Effector CD8-positive, alpha-beta T cell (primary cell): ENCODE measurements at regions not wholly inside any gene's neighbourhood (a gene's known extent, or its start where the extent isn't known, plus 50 kb on each side); places are given as distances from the start of the nearest gene placed in this dataset.
"Not testable (repeated sequence)": the region's sequence is repeated elsewhere in the genome, so short reads cannot be mapped to it uniquely, and the experiment has no call there.

Source experiments
- DNase-seq: peaks from one replicate; lab custom pipeline; 2025; lab: John Stamatoyannopoulos, UW

- not testable (repeated sequence) for DNase-seq
Measured at GRCh38 chr16:16561532-16561931, 182.6 kb downstream of the NPIPA7 start.

GRCh38 chr16:16563962-16564361, 185.0 kb downstream of the NPIPA7 start:
- not testable (repeated sequence) for DNase-seq

GRCh38 chr16:16565326-16565725, 186.4 kb downstream of the NPIPA7 start:
- DNase-seq, result not testable (repeated sequence)

GRCh38 chr16:16570055-16570454, 191.1 kb downstream of the NPIPA7 start:
- not testable (repeated sequence) for DNase-seq

- DNase-seq, result not testable (repeated sequence)
Measured at GRCh38 chr16:16570874-16571273, 191.9 kb downstream of the NPIPA7 start.

- not testable (repeated sequence) for DNase-seq
Measured at GRCh38 chr16:16572130-16572774, 193.3 kb downstream of the NPIPA7 start.

- not testable (repeated sequence) for DNase-seq
Measured at GRCh38 chr16:16577062-16577461, 198.1 kb downstream of the NPIPA7 start.

- DNase-seq, result no peak
Measured at GRCh38 chr16:16578701-16579100, 199.8 kb downstream of the NPIPA7 start.

GRCh38 chr16:16582916-16583315, 204.0 kb downstream of the NPIPA7 start:
- DNase-seq, result not testable (repeated sequence)

GRCh38 chr16:16586073-16586651, 207.2 kb downstream of the NPIPA7 start:
- DNase-seq, result not testable (repeated sequence)

- not testable (repeated sequence) for DNase-seq
Measured at GRCh38 chr16:16586969-16587368, 208.0 kb downstream of the NPIPA7 start.

- not testable (repeated sequence) for DNase-seq
Measured at GRCh38 chr16:16588436-16588835, 209.5 kb downstream of the NPIPA7 start.

- DNase-seq, result not testable (repeated sequence)
Measured at GRCh38 chr16:16590654-16591318, 211.8 kb downstream of the NPIPA7 start.

GRCh38 chr16:16593156-16593863, 214.4 kb downstream of the NPIPA7 start:
- peak; percentile 13 for DNase-seq

GRCh38 chr16:16595029-16595718, 216.2 kb downstream of the NPIPA7 start:
- DNase-seq, result not testable (repeated sequence)

GRCh38 chr16:16601239-16601638, 222.3 kb downstream of the NPIPA7 start:
- DNase-seq, result not testable (repeated sequence)

- DNase-seq, result not testable (repeated sequence)
Measured at GRCh38 chr16:16607401-16608082, 228.6 kb downstream of the NPIPA7 start.

GRCh38 chr16:16609627-16610026, 230.7 kb downstream of the NPIPA7 start:
- not testable (repeated sequence) for DNase-seq

- not testable (repeated sequence) for DNase-seq
Measured at GRCh38 chr16:16610389-16610967, 231.5 kb downstream of the NPIPA7 start.

GRCh38 chr16:16613212-16613611, 234.3 kb downstream of the NPIPA7 start:
- not testable (repeated sequence) for DNase-seq

GRCh38 chr16:16614484-16614883, 235.5 kb downstream of the NPIPA7 start:
- not testable (repeated sequence) for DNase-seq
